A673 (cell line): ENCODE measurements at regions not wholly inside any gene's neighbourhood (a gene's known extent, or its start where the extent isn't known, plus 50 kb on each side); places are given as distances from the start of the nearest gene placed in this dataset.

ENCODE experiments used
- CTCF ChIP-seq: fragments of 300-800, 200-600 bp; sonication (generic); conservative IDR thresholded peaks from 2 replicates; pipeline ENCODE4 v1.5.1; 2017; ENCODE audit warnings: low read depth, mild to moderate bottlenecking, antibody characterized with exemption, low read length, moderate library complexity, mixed read lengths
- EZH2 ChIP-seq: fragments of 200-600 bp; sonication (generic); IDR thresholded peaks from 2 replicates; pipeline ENCODE4 v1.6.1; 2017; ENCODE audit warnings: borderline replicate concordance, low read depth, mild to moderate bottlenecking, mixed read lengths, antibody characterized with exemption, low read length; ENCODE audit not compliant: poor library complexity, severe bottlenecking

GRCh38 chr5:125496393-125496792 is 750.0 kb upstream of the ZNF608 start:
- no peak for TF ChIP-seq CTCF
- no peak for TF ChIP-seq EZH2
